ENCODE measurements at regions not wholly inside any gene's neighbourhood (a gene's known extent, or its start where the extent isn't known, plus 50 kb on each side); places are given as distances from the start of the nearest gene placed in this dataset.

DNA sequence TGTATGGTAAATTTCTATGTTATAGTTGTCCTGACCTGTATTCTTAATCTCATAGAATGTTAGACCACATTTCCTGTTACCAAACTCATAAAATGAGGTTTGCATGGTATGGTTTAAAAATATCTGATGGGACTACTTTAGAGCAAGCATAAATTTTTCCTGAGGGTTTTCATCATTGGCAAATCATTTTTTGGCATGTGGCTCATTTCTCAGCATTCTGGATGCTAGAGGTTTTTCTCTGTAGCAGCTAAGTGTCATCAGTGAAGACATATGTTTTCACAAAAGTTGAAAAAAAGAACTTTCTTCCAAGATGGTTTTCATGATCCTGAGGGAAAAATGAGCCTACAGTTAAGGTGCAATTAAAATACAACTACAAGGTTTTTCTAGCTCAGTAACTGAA lies 503.5 kb upstream of the FAM47C start:
- TF ChIP-seq, protein P1, sequence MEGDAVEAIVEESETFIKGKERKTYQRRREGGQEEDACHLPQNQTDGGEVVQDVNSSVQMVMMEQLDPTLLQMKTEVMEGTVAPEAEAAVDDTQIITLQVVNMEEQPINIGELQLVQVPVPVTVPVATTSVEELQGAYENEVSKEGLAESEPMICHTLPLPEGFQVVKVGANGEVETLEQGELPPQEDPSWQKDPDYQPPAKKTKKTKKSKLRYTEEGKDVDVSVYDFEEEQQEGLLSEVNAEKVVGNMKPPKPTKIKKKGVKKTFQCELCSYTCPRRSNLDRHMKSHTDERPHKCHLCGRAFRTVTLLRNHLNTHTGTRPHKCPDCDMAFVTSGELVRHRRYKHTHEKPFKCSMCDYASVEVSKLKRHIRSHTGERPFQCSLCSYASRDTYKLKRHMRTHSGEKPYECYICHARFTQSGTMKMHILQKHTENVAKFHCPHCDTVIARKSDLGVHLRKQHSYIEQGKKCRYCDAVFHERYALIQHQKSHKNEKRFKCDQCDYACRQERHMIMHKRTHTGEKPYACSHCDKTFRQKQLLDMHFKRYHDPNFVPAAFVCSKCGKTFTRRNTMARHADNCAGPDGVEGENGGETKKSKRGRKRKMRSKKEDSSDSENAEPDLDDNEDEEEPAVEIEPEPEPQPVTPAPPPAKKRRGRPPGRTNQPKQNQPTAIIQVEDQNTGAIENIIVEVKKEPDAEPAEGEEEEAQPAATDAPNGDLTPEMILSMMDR (conservative IDR thresholded peaks at IDR 0.05; ENCODE audit: low read depth in 2 of 2): no peak
- no peak for TF ChIP-seq EZH2 (IDR thresholded peaks at IDR 0.05; ENCODE audit: low read depth, unreplicated experiment)
- TF ChIP-seq STAT1 (IDR thresholded peaks at IDR 0.05; ENCODE audit: unreplicated experiment): no peak
- no peak for TF ChIP-seq POLR2AphosphoS5 (IDR thresholded peaks at IDR 0.05; ENCODE audit: low read depth)
- TF ChIP-seq JUNB (IDR thresholded peaks at IDR 0.05; ENCODE audit: unreplicated experiment): no peak
- TF ChIP-seq, protein P2, sequence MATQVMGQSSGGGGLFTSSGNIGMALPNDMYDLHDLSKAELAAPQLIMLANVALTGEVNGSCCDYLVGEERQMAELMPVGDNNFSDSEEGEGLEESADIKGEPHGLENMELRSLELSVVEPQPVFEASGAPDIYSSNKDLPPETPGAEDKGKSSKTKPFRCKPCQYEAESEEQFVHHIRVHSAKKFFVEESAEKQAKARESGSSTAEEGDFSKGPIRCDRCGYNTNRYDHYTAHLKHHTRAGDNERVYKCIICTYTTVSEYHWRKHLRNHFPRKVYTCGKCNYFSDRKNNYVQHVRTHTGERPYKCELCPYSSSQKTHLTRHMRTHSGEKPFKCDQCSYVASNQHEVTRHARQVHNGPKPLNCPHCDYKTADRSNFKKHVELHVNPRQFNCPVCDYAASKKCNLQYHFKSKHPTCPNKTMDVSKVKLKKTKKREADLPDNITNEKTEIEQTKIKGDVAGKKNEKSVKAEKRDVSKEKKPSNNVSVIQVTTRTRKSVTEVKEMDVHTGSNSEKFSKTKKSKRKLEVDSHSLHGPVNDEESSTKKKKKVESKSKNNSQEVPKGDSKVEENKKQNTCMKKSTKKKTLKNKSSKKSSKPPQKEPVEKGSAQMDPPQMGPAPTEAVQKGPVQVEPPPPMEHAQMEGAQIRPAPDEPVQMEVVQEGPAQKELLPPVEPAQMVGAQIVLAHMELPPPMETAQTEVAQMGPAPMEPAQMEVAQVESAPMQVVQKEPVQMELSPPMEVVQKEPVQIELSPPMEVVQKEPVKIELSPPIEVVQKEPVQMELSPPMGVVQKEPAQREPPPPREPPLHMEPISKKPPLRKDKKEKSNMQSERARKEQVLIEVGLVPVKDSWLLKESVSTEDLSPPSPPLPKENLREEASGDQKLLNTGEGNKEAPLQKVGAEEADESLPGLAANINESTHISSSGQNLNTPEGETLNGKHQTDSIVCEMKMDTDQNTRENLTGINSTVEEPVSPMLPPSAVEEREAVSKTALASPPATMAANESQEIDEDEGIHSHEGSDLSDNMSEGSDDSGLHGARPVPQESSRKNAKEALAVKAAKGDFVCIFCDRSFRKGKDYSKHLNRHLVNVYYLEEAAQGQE (IDR thresholded peaks at IDR 0.05; ENCODE audit: unreplicated experiment): no peak
